Choroid plexus epithelial cell (primary cell): ENCODE measurements at regions not wholly inside any gene's neighbourhood (a gene's known extent, or its start where the extent isn't known, plus 50 kb on each side); places are given as distances from the start of the nearest gene placed in this dataset.
A peak's percentile ranks its signal among the peaks of the same experiment; 100 is the strongest.
"Not testable (repeated sequence)": the region's sequence is repeated elsewhere in the genome, so short reads cannot be mapped to it uniquely, and the experiment has no call there.

Experiments
- DNase-seq: peaks from one replicate; pipeline ENCODE4 v3.0.0-alpha.2; 2010; ENCODE audit warnings: low read depth
- H3K4me3 ChIP-seq: 2 replicates; pipeline ENCODE4 v1.5.1; 2011; ENCODE audit warnings: low read depth, mild to moderate bottlenecking, control low read depth, low read length, moderate library complexity
- TF ChIP-seq, protein P1 (sequence below): conservative IDR thresholded peaks from 2 replicates; pipeline ENCODE4 v1.5.1; 2011; ENCODE audit warnings: low read depth, mild to moderate bottlenecking, control low read depth, inconsistent platforms, low read length, moderate library complexity

DNA sequence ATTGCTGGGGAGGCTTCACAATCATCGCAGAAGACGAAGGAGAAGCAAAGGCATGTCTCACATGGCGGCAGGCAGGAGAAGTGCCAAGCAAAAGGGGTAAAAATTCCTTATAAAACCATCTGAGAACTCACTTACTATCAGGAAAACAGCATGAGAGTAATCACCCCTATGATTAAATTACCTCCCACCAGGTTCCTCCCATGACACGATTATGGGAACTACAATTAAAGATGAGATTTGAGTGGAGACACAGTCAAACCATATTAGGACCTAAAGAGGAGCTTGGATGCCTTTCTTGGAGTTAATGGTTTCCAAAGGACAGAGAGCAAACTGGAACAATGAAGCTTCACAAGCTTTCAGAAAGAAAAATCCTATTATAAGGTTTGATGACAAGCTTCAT lies 168.4 kb upstream of the SMARCAD1 start:
- TF ChIP-seq, protein P1, sequence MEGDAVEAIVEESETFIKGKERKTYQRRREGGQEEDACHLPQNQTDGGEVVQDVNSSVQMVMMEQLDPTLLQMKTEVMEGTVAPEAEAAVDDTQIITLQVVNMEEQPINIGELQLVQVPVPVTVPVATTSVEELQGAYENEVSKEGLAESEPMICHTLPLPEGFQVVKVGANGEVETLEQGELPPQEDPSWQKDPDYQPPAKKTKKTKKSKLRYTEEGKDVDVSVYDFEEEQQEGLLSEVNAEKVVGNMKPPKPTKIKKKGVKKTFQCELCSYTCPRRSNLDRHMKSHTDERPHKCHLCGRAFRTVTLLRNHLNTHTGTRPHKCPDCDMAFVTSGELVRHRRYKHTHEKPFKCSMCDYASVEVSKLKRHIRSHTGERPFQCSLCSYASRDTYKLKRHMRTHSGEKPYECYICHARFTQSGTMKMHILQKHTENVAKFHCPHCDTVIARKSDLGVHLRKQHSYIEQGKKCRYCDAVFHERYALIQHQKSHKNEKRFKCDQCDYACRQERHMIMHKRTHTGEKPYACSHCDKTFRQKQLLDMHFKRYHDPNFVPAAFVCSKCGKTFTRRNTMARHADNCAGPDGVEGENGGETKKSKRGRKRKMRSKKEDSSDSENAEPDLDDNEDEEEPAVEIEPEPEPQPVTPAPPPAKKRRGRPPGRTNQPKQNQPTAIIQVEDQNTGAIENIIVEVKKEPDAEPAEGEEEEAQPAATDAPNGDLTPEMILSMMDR, result no peak
- no peak overlapping the region for H3K4me3 ChIP-seq
- DNase-seq, result no peak

DNA sequence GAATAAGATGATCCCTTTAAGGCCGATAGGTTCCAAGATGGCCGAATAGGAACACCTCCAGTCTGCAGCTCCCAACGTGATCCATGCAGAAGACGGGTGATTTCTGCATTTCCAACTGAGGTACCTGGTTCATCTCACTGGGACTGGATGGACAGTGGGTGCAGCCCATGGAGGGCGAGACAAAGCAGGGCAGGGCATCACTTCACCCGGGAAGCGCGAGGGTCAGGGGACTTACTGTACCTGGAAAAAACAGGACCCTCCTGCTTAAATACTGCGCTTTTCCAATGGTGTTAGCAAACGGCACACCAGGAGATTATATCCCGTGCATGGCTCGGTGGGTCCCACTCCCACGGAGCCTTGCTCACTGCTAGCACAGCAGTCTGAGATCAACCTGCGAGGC lies 163.2 kb upstream of the SMARCAD1 start:
- not testable (repeated sequence) for H3K4me3 ChIP-seq, DNase-seq

DNA sequence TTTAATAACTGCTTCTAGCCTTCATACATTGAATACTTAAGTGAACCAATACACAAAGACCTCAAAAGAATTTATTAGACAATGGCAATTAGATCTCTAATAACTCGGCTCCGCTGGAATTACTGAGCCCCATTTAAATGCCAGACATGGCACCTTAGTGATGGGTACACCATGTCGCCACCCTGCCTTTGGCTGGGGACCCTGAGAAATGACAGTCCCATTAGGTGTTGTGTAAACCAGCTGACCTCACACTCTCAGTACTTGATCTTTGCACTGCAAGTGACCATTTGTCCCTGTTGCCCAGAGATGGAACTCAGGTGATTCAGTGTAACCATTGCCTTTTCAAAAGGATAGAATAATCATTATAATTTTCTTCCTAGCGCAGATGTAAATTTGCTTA lies 144.6 kb upstream of the SMARCAD1 start:
- no peak for DNase-seq
- H3K4me3 ChIP-seq, result no peak overlapping the region
- TF ChIP-seq, protein P1, result no peak

DNA sequence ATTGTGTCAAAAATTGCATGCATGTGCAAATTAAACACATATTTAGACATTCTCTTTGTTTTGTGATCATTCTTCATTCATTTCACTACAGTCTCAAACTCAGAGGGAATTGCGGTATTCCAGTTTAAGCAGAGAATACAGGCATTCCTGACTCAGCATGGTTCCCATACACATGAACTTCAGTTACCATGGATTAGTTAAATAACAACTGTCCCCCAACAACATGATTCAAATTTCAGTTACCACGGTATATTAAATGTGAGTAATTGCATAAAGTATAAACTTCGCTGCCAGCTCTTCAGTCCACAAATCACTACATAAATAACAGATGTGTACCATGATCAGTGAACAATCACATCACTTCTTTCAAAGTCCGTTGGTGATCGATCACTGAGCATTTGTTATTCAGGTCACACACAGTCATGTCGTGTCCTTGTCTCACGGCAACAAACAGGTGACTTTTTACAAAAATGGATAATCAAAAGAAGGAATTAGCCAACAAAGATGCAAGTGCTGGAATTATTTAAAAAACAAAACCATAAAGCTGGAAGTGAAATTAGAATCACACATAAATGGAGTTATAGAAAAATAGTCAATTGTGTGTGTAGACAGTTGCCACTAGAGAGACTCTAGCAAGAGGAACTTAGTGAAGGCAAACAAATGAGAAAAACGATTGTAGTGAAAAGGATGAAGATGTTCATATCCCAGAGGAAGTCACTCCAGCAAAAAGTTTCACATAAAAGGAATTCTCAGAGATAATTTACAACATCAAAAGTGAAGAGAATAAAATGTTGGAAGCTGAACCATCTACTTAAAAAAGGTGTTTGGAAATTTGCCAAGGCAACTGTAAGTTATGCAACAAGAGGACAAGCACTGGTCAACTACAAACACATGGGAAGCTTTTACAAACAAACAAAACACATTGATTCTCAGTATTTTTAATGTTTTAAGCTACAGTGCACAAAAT lies 138.6 kb upstream of the SMARCAD1 start:
- H3K4me3 ChIP-seq, result no peak overlapping the region
- peak; percentile 17 for DNase-seq
- TF ChIP-seq, protein P1, result no peak

DNA sequence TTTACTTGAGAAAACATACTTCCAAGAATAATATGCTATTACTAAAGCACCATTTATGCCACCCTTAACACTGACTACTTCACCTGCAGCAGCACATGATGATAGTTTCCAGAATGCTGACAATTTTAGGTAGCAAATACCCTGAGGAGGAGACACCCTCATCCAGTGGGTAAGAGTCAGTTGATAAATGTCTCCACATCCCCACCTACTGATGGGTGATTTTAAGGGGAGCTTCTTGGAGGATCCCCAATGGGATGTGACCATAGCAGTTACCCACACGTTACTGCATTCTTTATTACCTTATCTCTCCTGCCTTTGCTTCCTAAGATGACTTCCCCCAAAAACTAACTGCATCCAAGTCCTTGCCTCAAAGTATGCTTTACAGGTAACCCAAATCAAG lies 131.2 kb upstream of the SMARCAD1 start:
- no peak for DNase-seq
- TF ChIP-seq, protein P1, result no peak
- H3K4me3 ChIP-seq, result no peak overlapping the region

DNA sequence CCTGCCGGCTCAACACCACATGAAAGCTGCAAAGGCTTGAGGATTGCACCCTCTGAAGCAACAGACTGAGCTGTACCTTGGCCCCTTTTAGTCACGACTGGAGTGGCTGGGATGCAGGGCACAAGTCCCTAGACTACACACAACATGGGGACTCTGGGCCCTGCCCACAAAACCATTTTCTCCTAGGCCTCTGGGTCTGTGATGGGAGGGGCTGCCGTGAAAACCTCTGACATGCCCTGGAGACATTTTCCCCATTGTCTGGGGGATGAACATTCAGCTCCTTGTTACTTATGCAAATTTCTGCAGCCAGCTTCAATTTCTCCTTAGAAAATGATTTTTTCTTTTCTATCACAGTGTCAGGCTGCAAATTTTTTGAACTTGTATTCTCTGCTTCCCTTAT lies 123.5 kb upstream of the SMARCAD1 start:
- TF ChIP-seq, protein P1, result no peak
- DNase-seq, result no peak
- H3K4me3 ChIP-seq, result no peak overlapping the region

DNA sequence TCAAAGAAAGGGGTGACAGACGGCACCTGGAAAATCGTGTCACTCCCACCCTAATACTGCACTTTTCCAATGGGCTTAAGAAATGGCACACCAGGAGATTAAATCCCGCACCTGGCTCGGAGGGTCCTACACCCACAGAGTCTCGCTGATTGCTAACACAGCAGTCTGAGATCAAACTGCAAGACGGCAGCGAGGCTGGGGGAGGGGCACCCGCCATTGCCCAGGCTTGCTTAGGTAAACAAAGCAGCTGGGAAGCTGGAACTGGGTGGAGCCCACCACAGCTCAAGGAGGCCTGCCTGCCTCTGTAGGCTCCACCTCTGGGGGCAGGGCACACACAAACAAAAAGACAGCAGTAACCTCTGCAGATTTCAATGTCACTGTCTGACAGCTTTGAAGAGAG lies 108.5 kb upstream of the SMARCAD1 start:
- H3K4me3 ChIP-seq, DNase-seq: not testable (repeated sequence)

DNA sequence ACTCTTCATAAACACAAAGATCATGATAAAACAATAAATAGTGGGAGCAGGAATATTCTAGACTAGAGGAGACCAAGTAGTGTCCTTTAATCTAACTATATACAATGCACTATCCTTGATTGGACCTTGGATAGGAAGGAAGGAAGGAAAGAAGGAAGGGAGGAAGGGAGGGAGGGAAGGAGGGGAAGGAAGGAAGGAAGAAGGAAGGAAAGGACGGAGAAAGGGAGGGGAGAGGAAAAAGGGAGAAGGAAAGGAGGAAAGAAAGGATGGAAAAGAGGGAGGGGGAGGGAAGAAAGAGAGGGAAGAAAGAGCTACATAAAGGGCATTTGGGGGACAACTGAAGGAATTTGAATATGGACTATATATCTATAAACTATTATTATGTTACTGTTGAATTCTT lies 95.0 kb upstream of the SMARCAD1 start:
- no peak for DNase-seq
- no peak overlapping the region for H3K4me3 ChIP-seq
- TF ChIP-seq, protein P1, result no peak
